GM21526 (cell line): ENCODE measurements at regions not wholly inside any gene's neighbourhood (a gene's known extent, or its start where the extent isn't known, plus 50 kb on each side); places are given as distances from the start of the nearest gene placed in this dataset.
"Not testable (repeated sequence)": the region's sequence is repeated elsewhere in the genome, so short reads cannot be mapped to it uniquely, and the experiment has no call there.

ENCODE experiments used
- ATAC-seq: cut with Tn5 transposase; IDR thresholded peaks from one replicate; pipeline ENCODE4 v1.9.1; 2021; ENCODE audit warnings: moderate library complexity; ENCODE audit not compliant: unreplicated experiment, low FRiP score

DNA sequence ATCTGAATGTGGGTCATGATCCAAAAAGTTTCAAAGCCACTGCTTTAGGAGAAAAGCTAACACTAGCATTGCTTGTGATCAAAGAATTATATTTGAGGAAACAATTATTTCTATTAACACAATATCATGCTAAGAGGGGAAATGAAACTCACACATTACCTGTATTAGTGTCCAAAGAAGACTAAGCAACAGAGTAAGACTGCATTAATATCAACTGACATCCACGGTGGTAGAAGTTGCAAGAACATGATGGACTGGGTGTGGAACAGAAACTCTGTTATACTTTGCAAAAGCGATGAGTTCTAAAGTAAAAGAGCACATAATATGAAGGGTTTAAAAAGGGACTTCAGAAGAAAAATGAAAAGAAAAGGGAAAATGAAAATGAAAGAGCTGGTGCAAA lies 648.3 kb upstream of the NECTIN3 start:
- ATAC-seq = no peak

DNA sequence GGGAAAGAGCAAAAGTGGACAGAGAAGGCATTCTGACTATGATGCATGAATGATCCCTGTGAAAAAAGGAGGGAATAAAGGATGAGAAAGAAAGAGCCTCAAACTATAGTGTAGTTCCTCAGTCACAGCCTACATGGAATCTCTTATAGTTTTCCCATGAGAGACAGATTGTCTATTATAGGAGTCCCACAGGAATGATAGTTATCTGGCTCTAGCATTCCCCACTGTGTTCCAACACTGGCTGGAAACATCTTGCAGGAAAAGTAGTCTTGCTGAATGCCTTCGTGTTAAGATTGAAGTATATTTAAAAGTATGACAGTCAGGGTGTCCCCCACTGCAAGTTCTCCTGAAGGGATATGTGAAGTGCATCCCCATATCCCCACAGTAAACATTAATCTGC lies 641.5 kb upstream of the NECTIN3 start:
- ATAC-seq = no peak

DNA sequence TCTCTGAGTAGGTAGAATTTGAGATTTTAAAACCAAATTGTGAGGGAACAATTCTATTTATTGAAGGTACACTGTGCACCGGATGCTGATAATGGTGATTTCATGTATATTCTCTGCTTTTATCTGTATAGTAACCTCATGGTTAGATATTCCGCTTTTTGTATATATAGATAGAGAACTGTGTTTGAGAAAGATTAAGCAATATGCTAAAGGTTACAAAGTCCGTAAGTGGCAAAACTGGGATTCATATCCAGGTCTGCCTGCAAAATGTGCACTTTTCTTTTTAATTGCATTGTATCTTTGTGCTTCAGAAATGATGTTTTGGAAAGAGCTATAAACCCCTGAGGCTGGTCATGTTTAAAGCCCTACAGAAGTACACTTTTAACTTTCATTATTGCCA lies 635.4 kb upstream of the NECTIN3 start:
- ATAC-seq = no peak

DNA sequence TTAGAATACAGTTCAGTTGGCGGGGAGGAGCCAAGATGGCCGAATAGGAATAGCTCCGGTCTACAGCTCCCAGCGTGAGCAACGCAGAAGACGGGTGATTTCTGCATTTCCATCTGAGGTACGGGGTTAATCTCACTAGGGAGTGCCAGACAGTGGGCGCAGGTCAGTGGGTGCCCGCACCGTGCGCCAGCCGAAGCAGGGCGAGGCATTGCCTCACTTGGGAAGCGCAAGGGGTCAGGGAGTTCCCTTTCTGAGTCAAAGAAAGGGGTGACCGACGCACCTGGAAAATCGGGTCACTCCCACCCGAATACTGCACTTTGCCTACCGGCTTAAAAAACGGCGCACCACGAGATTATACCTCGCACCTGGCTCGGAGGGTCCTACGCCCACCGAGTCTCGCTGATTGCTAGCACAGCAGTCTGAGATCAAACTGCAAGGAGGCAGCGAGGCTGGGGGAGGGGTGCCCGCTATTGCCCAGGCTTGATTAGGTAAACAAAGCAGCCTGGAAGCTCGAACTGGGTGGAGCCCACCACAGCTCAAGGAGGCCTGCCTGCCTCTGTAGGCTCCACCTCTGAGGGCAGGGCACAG lies 631.5 kb upstream of the NECTIN3 start:
- not testable (repeated sequence) for ATAC-seq

DNA sequence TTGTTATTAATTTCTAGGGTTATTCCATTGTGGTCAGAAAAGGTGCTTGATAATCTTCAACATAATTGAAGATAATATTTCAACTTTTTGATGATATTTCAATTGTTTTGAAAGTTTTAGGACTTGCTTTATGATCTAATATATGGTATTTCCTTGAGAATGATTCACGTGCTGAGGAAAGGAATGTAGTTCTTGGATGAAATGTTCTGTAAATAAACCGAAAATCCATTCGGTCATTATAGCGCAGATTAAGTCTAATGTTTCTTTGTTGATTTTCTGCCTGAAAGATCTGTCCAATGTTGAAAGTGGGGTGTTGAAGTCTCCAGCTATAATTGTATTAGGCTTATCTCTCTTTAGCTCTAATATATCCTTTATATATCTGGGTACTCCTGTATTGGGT lies 617.5 kb upstream of the NECTIN3 start:
- ATAC-seq = no peak

DNA sequence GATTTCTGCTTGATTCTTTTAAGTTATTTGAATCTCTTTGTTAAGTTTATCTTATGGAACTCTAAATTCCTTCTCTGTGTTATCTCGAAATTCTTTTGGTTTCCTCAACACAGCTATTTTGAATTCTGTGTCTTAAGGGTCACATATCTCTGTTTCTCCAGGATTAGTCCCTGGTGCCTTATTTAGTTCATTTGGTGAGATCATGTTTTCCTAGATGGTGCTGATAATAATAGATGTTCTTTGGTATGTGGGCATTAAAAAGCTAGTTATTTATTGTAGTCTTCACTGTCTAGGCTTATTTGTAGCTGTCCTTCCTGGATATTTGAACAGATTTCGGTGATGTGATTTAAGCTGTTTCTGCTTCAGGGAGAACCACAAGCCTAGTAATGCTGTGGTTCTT lies 615.6 kb upstream of the NECTIN3 start:
- no peak for ATAC-seq

DNA sequence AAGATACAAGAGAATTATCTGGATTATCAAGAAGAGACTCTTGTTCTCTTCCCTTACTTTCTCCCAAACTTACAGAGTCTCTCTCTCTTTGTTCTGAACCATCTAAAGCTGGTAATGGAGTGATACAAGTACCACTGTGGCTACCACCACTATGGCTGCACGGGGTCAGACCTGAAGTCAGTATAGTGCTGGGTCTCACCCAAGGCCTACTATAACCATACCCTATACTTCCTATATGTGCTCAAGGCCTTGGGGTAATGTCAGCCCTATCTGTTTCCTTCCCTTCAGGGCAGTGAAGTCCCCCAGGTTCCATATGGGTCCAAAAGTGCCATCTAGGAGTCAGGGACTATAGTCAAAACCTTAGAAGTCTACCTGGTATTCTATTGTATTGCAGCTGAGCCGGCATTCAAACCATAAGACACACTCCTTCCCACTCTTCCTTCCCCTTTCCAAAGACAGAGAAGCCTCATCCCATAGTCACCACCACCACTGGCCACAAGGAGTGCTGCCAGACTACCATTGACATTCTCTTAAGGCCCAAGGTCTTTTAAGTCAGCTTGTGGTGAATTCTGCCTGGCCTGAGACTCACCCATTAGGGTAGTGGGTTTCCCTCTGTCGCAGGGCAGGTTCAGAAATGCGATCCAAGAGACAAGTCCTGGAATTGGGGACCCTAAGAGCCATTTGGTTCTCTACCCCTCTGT lies 615.0 kb upstream of the NECTIN3 start:
- ATAC-seq = no peak

DNA sequence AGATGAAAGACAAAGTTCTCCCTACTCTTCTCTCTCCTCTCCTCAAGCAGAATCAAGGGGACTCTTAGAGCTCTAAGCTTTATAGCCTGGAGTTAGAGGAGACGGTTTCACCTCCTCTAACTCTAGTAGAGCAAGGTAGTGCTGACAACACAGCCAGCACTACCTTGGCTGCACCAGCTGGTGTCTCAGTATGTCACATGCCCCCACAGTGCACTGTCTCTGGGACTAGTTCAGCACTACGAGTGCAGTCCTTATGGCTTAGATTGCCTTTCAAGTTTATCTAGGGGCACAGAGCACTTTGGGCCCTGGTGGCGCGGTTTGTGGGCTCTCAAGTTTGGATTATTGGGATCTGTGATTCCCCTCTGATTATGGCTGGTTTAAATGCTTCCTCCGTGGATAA lies 614.1 kb upstream of the NECTIN3 start:
- ATAC-seq = no peak

DNA sequence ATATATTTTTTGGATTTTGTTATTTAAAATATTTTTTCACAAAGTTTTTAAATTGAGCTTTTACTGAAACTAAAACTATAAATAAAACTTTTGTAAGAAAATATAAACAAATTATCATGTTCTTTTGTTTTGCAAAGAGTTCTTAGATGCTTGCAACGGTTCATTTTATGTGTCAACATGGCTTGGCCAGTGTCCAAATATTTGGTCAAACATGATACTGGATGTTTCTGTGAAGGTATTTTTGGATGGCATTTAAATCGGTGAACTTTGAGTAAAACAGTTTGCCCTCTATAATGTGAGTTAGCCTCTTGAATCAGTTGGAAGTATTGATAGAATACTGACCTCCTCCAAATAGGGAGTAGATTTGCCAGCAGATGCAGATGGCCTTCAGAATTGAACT lies 612.6 kb upstream of the NECTIN3 start:
- no peak for ATAC-seq

DNA sequence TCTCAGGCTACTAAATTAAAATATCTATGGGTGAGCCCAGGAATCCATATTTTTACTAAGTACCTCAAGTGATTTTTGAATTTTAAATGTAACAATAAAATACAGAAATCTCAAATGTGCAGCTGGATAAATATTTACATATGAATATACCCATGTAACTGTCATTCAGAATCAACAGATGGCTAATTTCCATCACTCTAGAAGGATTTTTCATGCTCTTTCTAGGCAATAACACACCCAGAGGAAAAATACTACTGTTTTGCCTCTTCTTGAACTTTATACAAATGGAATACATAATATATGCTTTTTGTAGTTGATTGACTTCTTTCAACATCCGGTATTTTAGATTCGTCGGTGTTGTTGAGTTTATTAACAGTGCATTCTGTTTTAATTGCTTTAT lies 601.3 kb upstream of the NECTIN3 start:
- no peak for ATAC-seq

DNA sequence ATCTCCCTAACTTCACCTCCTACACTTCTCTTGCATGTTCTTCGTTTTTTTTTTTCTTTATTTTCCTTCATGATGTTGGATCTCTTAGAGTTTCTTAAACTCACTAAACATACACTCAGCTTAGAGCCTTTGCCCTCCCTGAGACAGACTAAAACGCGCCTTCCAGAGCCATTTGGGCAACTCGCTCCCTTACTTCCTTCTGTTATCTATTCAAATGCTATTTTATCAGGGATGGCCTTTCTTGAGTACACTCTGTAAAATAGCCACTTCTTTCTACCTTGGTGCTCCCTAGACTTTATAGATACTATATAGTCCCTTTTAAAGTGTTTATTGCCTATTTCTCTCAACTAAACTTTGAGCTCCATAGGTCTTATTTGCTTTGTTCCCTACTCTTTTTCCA lies 598.2 kb upstream of the NECTIN3 start:
- ATAC-seq = no peak

DNA sequence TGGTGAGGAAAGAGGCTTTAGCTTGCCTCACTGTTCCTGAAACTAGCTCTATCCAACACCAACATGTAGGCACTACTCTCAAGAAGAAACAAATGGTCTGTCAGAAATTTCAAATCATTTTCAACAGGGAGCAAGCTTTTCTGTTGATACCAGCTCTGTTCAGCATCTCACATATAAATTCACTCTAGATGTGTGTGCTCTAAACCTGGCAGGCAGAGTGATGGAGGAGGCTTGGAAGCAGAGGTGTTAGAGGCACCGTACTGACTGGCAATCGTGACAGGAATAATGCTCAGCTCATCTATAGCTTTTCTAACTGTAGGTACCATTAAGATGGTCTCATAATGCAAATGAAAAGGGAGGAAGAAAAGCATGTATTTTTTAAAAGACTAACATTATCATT lies 597.2 kb upstream of the NECTIN3 start:
- no peak for ATAC-seq

DNA sequence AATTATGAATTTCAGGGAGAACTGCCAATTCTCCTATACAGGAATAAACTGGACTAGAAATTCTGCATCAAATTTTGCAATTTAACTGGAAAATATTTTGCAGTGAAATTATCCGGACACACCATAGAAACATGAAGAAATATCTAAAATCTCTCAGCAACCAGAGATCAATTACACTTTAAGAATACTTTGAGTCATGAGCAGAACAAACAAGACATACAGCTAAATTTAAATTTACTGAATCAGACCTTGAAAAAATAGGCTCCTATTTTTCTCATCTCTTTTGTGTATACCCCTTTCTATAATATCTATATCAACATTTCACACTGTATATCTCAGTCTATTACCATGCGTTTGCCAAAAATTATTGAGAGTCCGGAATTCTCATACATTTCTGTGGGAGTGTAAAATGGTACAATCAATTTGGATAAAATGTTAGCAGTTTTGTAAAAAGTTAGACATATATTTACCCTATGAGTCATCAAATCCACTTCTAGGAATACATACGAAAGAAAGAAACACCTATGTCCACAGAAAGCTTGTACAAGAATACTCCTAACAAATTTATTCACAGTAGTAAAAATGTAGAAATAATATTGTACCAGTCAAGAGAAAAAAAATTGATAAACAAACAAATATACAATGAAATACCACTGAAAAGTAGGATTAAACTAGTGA lies 593.1 kb upstream of the NECTIN3 start:
- no peak for ATAC-seq

DNA sequence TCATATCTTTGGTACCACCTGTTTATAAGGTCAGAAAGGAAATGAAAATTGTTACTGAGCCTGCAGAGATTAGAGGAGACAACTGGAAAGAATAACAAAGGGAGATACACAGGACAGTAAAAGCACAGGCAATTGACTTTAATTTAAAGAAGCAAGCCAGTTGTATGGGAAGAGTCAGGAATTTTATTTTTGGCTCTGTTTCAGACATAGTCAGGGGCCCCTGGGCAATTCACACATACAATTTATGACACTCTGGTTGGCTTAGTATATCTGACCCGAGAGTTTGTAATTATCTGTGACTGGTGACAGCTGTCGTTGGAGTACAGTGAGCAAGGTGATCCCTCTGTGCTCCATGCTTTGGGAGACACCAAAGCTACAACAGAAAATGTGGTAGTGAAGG lies 591.9 kb upstream of the NECTIN3 start:
- ATAC-seq = no peak

DNA sequence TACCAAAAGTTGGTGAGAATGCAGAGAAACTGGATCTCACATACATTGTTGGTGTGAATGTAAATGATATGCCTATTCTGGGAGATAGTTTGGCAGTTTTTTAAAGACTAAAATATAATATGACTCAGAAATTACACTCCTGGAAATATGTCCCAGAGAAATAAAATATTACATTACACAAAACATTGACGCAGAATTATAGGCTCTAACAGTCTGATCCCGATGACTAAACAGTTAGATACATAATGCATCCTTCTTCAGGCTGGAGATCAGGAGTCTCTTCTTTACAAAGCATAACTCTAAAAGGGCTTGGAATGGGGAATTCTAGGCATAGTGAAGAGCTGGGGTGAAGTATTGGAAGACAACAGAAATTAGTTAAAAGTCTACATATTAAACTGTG lies 586.2 kb upstream of the NECTIN3 start:
- no peak for ATAC-seq

DNA sequence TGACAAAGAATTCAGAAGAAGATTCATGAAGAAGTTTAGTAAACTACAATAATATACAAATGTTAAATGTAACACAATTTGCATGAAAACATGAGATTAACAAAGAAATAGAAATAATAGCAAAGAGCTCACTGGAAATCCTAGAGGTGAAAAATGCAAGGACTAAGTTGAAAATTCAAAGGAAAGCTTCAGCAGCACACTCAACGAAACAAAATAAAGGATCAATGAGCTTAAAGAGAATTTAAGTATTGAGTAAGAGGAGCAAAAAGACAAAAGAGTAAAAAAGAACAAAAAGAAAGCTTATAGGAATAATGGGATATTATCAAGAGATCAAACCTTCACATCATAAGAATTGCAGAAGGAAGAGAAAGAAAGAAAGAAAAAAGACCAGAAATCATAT lies 583.8 kb upstream of the NECTIN3 start:
- ATAC-seq = no peak

DNA sequence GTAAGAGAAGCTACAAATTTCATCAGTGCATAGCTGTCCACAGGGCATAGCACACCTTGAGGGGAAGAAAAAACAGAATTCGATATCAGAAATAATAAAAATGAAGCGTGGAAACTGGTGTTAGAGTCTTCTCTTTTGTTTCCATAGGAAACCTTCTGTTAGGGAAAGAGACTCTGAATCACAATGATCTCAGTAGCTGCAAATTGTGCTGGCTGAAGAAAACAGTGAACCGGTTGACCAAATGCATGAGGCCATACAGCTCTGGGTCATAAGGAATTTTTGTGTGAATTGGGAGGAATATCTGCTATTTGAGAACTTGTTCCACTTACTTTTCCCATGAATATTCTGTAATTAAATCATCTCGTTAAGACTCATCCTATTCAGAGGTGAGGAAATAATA lies 580.2 kb upstream of the NECTIN3 start:
- ATAC-seq = no peak

DNA sequence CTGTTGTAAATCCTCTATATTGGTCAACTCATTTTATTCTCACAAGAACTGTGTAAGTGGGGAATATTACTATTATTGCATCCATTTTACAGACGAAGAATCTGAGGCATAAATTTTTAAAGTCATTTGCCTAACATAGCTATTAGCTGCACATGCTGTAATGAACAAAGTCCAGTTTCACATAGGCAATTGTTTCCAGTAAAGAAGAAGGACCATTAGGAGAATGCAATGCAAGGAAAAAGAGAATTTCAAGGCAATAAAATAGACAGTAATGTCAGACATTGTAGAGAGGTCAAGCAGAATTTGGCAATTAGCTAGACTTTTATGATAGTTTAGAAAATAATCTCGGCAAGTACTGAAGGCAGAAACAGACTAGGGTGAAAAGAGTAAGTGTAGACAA lies 578.7 kb upstream of the NECTIN3 start:
- no peak for ATAC-seq

DNA sequence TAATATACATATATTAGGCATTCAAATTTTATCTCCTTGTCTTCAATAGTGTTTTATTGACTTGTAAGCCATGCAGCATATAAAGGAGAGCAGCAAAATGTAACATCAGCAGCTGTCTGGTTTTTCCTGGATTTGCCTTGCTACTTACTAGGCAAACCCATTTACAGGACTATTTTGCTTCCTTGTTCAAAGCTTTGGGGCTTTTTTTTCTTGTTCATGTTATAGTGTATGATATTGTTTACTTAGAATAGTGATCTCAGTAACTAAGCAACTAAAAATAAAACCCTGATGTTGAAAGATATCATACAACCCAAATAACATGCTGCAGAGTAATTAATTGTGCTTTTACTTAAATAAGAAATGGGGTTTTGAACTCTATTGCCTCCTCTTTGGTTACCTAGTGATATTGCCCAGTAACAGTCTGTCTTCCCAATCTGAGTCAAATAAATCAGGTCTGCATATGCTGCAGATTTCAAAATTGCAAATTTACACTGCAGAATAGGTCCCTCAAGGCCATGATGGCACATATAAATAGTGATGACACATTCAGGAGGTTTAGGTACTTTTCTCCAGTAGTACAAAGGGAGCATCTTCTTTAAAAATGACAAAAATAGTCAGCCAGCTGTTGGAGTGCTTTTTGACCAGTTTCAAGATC lies 578.1 kb upstream of the NECTIN3 start:
- ATAC-seq = no peak

DNA sequence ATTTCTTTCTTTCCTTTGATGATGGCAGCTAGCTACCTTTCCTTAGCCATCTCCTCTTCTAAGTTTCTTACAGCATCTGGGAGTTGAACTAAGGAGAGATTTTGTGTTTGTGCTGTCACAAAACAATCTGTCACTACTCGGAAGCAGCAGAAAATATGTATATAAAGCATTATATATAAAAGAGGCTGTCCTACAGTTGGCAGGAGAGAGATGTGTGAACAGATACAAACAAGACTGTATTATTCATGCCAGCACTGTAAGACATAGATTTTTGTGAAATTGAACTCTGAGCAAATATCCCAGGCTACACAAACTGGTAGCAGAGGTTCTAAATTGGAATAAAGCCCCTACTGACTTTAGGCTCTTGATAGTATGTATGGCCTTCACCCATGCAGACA lies 577.5 kb upstream of the NECTIN3 start:
- no peak for ATAC-seq

DNA sequence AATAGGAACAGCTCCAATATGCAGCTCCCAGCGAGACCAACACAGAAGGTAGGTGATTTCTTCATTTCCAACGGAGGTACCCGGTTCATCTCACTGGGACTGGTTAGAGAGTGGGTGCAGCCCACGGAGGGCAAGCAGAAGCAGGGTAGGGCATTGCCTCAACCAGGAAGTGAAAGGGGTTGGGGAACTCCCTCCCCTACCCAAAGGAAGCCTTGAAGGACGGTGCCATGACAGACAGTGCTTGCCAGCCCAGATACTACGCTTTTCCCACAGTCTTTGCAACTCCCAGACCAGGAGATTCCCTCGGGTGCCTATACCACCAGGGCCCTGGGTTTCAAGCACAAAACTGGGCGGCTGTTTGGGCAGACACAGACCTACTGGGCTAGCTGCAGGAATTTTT lies 576.9 kb upstream of the NECTIN3 start:
- ATAC-seq = no peak
